Astrocyte of the spinal cord (primary cell): ENCODE measurements at regions not wholly inside any gene's neighbourhood (a gene's known extent, or its start where the extent isn't known, plus 50 kb on each side); places are given as distances from the start of the nearest gene placed in this dataset.

Experiments
- DNase-seq: peaks from one replicate; pipeline ENCODE4 v3.0.0; 2011; ENCODE audit warnings: low read depth, low spot score
- H3K4me3 ChIP-seq: 2 replicates; pipeline ENCODE4 v1.5.1; 2011; ENCODE audit warnings: low read depth, mild to moderate bottlenecking, low read length, moderate library complexity
- CTCF ChIP-seq: IDR thresholded peaks from 2 replicates; pipeline ENCODE4 v1.5.1; 2012; ENCODE audit warnings: low read depth, mild to moderate bottlenecking, low read length, inconsistent platforms
- in situ Hi-C: cut with HindIII; loops from 2 replicates; pipeline ENCODE4 v1.10.0; 2017; ENCODE audit warnings: low sequenced_read_pairs

- H3K4me3 ChIP-seq: no peak overlapping the region
- no peak for DNase-seq
- in situ Hi-C loops: no loop called here
- no peak for TF ChIP-seq CTCF
Measured at GRCh38 chrX:142076633-142077032, 128.5 kb downstream of the MAGEC2 start.

GRCh38 chrX:142068365-142068764 is 136.7 kb downstream of the MAGEC2 start:
- in situ Hi-C loops: no loop called here
- TF ChIP-seq CTCF: no peak
- DNase-seq: no peak
- no peak overlapping the region for H3K4me3 ChIP-seq

- TF ChIP-seq CTCF: no peak
- in situ Hi-C loops: no loop called here
- H3K4me3 ChIP-seq: no peak overlapping the region
- DNase-seq: no peak
Measured at GRCh38 chrX:142060191-142060590, 144.9 kb downstream of the MAGEC2 start.

GRCh38 chrX:142054094-142054493 is 150.4 kb downstream of the MAGEC1 start:
- TF ChIP-seq CTCF: no peak
- no peak overlapping the region for H3K4me3 ChIP-seq
- in situ Hi-C loops: no loop called here
- no peak for DNase-seq

- no peak for TF ChIP-seq CTCF
- H3K4me3 ChIP-seq: no peak overlapping the region
- in situ Hi-C loops: no loop called here
- no peak for DNase-seq
Measured at GRCh38 chrX:142052238-142052637, 148.5 kb downstream of the MAGEC1 start.

GRCh38 chrX:142043196-142043595 is 139.5 kb downstream of the MAGEC1 start:
- no peak overlapping the region for H3K4me3 ChIP-seq
- no peak for DNase-seq
- TF ChIP-seq CTCF: no peak
- in situ Hi-C loops: no loop called here

- DNase-seq: no peak
- TF ChIP-seq CTCF: no peak
- in situ Hi-C loops: no loop called here
- H3K4me3 ChIP-seq: no peak overlapping the region
Measured at GRCh38 chrX:142040906-142041305, 137.2 kb downstream of the MAGEC1 start.
